K562 (cell line): ENCODE measurements at regions not wholly inside any gene's neighbourhood (a gene's known extent, or its start where the extent isn't known, plus 50 kb on each side); places are given as distances from the start of the nearest gene placed in this dataset.

ENCODE experiments used
- CCNT2 ChIP-seq: IDR thresholded peaks from 2 replicates; pipeline ENCODE4 v1.6.1; 2011; ENCODE audit warnings: borderline replicate concordance, low read depth, mild to moderate bottlenecking, moderate library complexity, mixed read lengths, low read length; ENCODE audit not compliant: insufficient read length; ENCODE audit errors: extremely low read depth
- E2F3 ChIP-seq: fragments of 250-450 bp; sonication (Bioruptor Pico); IDR thresholded peaks from 2 replicates; pipeline ENCODE4 v1.4.0; 2020; ENCODE audit warnings: mild to moderate bottlenecking
- E2F6 ChIP-seq, 2 experiments: IDR thresholded peaks; 2 replicates each; pipeline ENCODE4 v1.6.1; 2011; ENCODE audit warnings: borderline replicate concordance in 1 of 2, control low read depth in 1 of 2, low read depth in 1 of 2, low read length in 1 of 2, mild to moderate bottlenecking in 1 of 2, mixed read lengths in 1 of 2, moderate library complexity in 1 of 2; ENCODE audit not compliant: insufficient read depth in 1 of 2, insufficient read length in 1 of 2, poor library complexity in 1 of 2, severe bottlenecking in 1 of 2; ENCODE audit errors: extremely low read depth in 1 of 2
- FOXJ2 ChIP-seq: fragments of 200-800 bp; sonication (Bioruptor generic); IDR thresholded peaks from 2 replicates; pipeline ENCODE4 v1.6.1; 2016; ENCODE audit warnings: missing genetic modification characterization, missing compliant biosample characterization
- FUS ChIP-seq: fragments of 200-400 bp; formaldehyde crosslinking; optimal IDR thresholded peaks from 2 replicates; pipeline ENCODE3; 2017; ENCODE audit warnings: low read depth, low read length
- LEF1 ChIP-seq: fragments of 450-650 bp; IDR thresholded peaks from 2 replicates; pipeline ENCODE4 v1.6.1; 2016; ENCODE audit warnings: mild to moderate bottlenecking
- SNAPC5 ChIP-seq: fragments of 250-450 bp; sonication (Bioruptor Pico); IDR thresholded peaks from 2 replicates; pipeline ENCODE4 v1.8.0; 2021; ENCODE audit warnings: moderate library complexity, mild to moderate bottlenecking, inconsistent platforms
- UBTF ChIP-seq, 2 experiments: IDR thresholded peaks; 2 replicates each; pipeline ENCODE4 v1.6.1; 2012; ENCODE audit warnings: improper control_type of control experiment in 2 of 2, low read depth in 2 of 2, low read length in 2 of 2, borderline replicate concordance in 1 of 2
- ZBTB40 ChIP-seq, 2 experiments: fragments of 450-650 bp in 1 of 2; sonication (generic) in 1 of 2; formaldehyde crosslinking in 1 of 2; IDR thresholded peaks; 2 replicates each; pipeline versions ENCODE4 v1.7.1 to v1.9.0; 2016 to 2022; ENCODE audit warnings: inconsistent platforms in 1 of 2, mild to moderate bottlenecking in 1 of 2, missing genetic modification reagents in 1 of 2
- ZFX ChIP-seq: sonication (generic); formaldehyde crosslinking; IDR thresholded peaks from 2 replicates; pipeline ENCODE4 v1.8.0; 2022; ENCODE audit warnings: mild to moderate bottlenecking, missing genetic modification reagents, moderate library complexity
- ZNF124 ChIP-seq: sonication (generic); formaldehyde crosslinking; IDR thresholded peaks from 2 replicates; pipeline ENCODE4 v1.8.1; 2022; ENCODE audit warnings: missing genetic modification reagents
- ZNF324 ChIP-seq: fragments of 250-450 bp; sonication (Bioruptor Pico); IDR thresholded peaks from 2 replicates; pipeline ENCODE4 v1.4.0; 2020; ENCODE audit warnings: mild to moderate bottlenecking

- TF ChIP-seq SNAPC5, result no peak
- 0 out of 2 replicates have a peak, but pooled peaks have one; percentile 25 for TF ChIP-seq LEF1
- TF ChIP-seq ZNF124 (CRISPR knock-in tag), result no peak
- peak; percentile 26; the same call in 1 of the 2 replicates for TF ChIP-seq ZFX (CRISPR knock-in tag)
- TF ChIP-seq FUS, result no peak
- TF ChIP-seq ZBTB40 (IDR thresholded peaks at IDR 0.05), result 0 out of 2 replicates have a peak, but pooled peaks have one; percentile 45
- no peak for TF ChIP-seq ZBTB40 (CRISPR knock-in tag; IDR thresholded peaks at IDR 0.05)
- 0 out of 2 replicates have a peak, but pooled peaks have one; percentile 24 for TF ChIP-seq ZNF324 (CRISPR knock-in tag)
- peak in 1 of 2 experiments; percentile 10; a peak in 1 of 4 replicates for TF ChIP-seq UBTF (IDR thresholded peaks at IDR 0.05; ENCODE audit: borderline replicate concordance in 1 of 2, low read depth in 2 of 2, low read length in 2 of 2)
- TF ChIP-seq CCNT2, result no peak
- TF ChIP-seq FOXJ2 (tag), result 0 out of 2 replicates have a peak, but pooled peaks have one; percentile 40
- TF ChIP-seq E2F3 (CRISPR knock-in tag), result no peak
- peak in 1 of 2 experiments; percentile 9 for TF ChIP-seq E2F6 (IDR thresholded peaks at IDR 0.05; ENCODE audit: borderline replicate concordance in 1 of 2, extremely low read depth in 1 of 2, insufficient read depth in 1 of 2, insufficient read length in 1 of 2, low read depth in 1 of 2, low read length in 1 of 2, poor library complexity in 1 of 2, severe bottlenecking in 1 of 2)
These were observed 94.0 kb downstream of the CD83 start (continued) for GRCh38 chr6:14211562-14211942.
